Colonic mucosa (tissue), 4 donors: ENCODE measurements at regions not wholly inside any gene's neighbourhood (a gene's known extent, or its start where the extent isn't known, plus 50 kb on each side); places are given as distances from the start of the nearest gene placed in this dataset.

Experiments used
- DNase-seq: peaks from one replicate; pipeline ENCODE4 v3.0.0-alpha.2; 2020
- H3K27ac ChIP-seq: fragments of 200-600 bp; one replicate; pipeline ENCODE4 v1.8.0; 2021
- H3K27me3 ChIP-seq: fragments of 200-600 bp; one replicate; pipeline ENCODE4 v1.8.0; 2021
- H3K36me3 ChIP-seq: fragments of 200-600 bp; one replicate; pipeline ENCODE4 v1.8.0; 2021
- H3K4me1 ChIP-seq: fragments of 200-600 bp; one replicate; pipeline ENCODE4 v1.8.0; 2021; ENCODE audit warnings: mild to moderate bottlenecking
- H3K4me3 ChIP-seq: fragments of 200-600 bp; one replicate; pipeline ENCODE4 v1.8.0; 2021
- H3K9ac ChIP-seq, 2 donors: one replicate each; pipeline ENCODE4 v1.7.0; 2013; ENCODE audit warnings: control low read depth in 2 of 2, low read depth in 2 of 2, low read length in 2 of 2
- H3K9me3 ChIP-seq: fragments of 200-600 bp; one replicate; pipeline ENCODE4 v1.8.0; 2021
- intact Hi-C: fragments of 100-400 bp; cut with DNase I; formaldehyde crosslinking; loops from one replicate; pipeline ENCODE4 v1.14.1; 2022
- TF ChIP-seq, protein P1 (sequence below): fragments of 200-600 bp; IDR thresholded peaks from one replicate; pipeline ENCODE4 v1.8.0; 2022; ENCODE audit warnings: antibody characterized with exemption, mild to moderate bottlenecking
- donor health status: healthy.
- donor health status: DM: no; HTN: no; CAD: no.
- donor health status: DM: no; HTN: no; CAD: no.

GRCh38 chr2:117693651-117694050 lies 120.8 kb upstream of the DDX18 start:
- Histone ChIP-seq H3K4me3 (no peak overlapping the region), H3K4me1 (no peaks in the 10 kb centered on the region), H3K36me3 (no peaks in the 10 kb centered on the region), H3K9me3 (no peaks in the 10 kb centered on the region), H3K27ac (no peak overlapping the region), H3K9ac (no peak overlapping the region), H3K27me3 (no peaks in the 10 kb centered on the region)
- TF ChIP-seq, protein P1, sequence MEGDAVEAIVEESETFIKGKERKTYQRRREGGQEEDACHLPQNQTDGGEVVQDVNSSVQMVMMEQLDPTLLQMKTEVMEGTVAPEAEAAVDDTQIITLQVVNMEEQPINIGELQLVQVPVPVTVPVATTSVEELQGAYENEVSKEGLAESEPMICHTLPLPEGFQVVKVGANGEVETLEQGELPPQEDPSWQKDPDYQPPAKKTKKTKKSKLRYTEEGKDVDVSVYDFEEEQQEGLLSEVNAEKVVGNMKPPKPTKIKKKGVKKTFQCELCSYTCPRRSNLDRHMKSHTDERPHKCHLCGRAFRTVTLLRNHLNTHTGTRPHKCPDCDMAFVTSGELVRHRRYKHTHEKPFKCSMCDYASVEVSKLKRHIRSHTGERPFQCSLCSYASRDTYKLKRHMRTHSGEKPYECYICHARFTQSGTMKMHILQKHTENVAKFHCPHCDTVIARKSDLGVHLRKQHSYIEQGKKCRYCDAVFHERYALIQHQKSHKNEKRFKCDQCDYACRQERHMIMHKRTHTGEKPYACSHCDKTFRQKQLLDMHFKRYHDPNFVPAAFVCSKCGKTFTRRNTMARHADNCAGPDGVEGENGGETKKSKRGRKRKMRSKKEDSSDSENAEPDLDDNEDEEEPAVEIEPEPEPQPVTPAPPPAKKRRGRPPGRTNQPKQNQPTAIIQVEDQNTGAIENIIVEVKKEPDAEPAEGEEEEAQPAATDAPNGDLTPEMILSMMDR: no peak
- intact Hi-C loops: no loop called here
- DNase-seq: no peak

DNA sequence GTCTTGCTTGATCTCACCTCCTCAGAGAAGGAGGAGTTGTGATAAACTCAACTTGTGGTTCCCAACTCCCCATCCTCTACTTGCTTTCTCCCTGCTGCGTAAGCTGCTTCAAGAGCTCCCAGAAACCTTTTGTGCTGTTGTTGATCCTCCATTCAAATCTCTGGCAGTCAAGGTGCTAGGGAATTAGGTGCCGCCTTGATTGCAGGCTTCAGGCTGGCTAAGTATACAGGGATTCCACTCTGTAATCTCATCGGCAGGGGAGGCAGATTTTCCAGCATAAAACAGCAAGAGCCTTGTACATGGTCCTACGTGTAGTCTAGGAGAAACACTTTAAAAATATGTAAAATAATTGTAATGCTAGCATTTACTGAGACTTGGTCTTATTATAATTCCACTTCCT lies 116.2 kb upstream of the DDX18 start:
- TF ChIP-seq, protein P1: no peak
- H3K9me3 ChIP-seq: no peaks in the 10 kb centered on the region
- no peak for DNase-seq
- H3K27ac ChIP-seq: no peak overlapping the region
- intact Hi-C loops: no loop called here
- no peak overlapping the region for H3K4me3 ChIP-seq
- H3K36me3 ChIP-seq: no peaks in the 10 kb centered on the region
- no peaks in the 10 kb centered on the region for H3K27me3 ChIP-seq
- no peak overlapping the region for H3K9ac ChIP-seq
- H3K4me1 ChIP-seq: no peaks in the 10 kb centered on the region

- Histone ChIP-seq H3K27ac (no peak overlapping the region), H3K4me3 (no peak overlapping the region), H3K27me3 (no peaks in the 10 kb centered on the region), H3K4me1 (no peaks in the 10 kb centered on the region), H3K9ac (no peak overlapping the region), H3K9me3 (no peaks in the 10 kb centered on the region), H3K36me3 (no peaks in the 10 kb centered on the region)
- intact Hi-C loops: no loop called here
- TF ChIP-seq, protein P1: no peak
- DNase-seq: no peak
Measured at GRCh38 chr2:117698819-117699218, 115.7 kb upstream of the DDX18 start.

DNA sequence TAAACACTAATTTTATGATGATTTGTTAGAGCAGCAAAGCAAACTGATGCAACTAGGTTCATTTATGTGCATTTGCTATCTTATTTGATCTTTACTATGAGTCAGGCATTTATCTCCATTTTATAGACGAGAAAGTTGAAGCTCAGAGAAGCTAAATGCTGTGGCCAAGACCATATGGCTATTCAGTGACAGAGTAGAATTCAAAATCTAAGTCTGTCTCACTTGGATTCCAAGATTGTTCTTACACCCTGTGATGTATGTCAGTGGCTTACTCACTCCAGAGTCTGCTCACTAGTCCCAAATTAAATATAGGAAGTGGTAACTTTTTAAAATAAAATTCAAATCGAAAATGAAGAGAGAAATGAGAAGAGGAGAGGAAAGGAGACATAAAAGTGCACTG lies 114.0 kb upstream of the DDX18 start:
- Histone ChIP-seq H3K36me3 (no peaks in the 10 kb centered on the region), H3K4me3 (no peak overlapping the region), H3K9ac (no peak overlapping the region), H3K9me3 (no peaks in the 10 kb centered on the region), H3K4me1 (no peaks in the 10 kb centered on the region), H3K27me3 (no peaks in the 10 kb centered on the region), H3K27ac (no peak overlapping the region)
- intact Hi-C loops: no loop called here
- TF ChIP-seq, protein P1: no peak
- DNase-seq: no peak

GRCh38 chr2:117701365-117701764 lies 113.1 kb upstream of the DDX18 start:
- Histone ChIP-seq H3K9me3 (no peaks in the 10 kb centered on the region), H3K9ac (no peak overlapping the region), H3K27ac (no peak overlapping the region), H3K4me1 (no peaks in the 10 kb centered on the region), H3K27me3 (no peaks in the 10 kb centered on the region), H3K4me3 (no peak overlapping the region), H3K36me3 (no peaks in the 10 kb centered on the region)
- TF ChIP-seq, protein P1: no peak
- intact Hi-C loops: no loop called here
- DNase-seq: no peak

- Histone ChIP-seq H3K27ac (no peak overlapping the region), H3K36me3 (no peaks in the 10 kb centered on the region), H3K9me3 (no peaks in the 10 kb centered on the region), H3K4me1 (no peaks in the 10 kb centered on the region), H3K9ac (no peak overlapping the region), H3K4me3 (no peak overlapping the region), H3K27me3 (no peaks in the 10 kb centered on the region)
- TF ChIP-seq, protein P1: no peak
- intact Hi-C loops: no loop called here
- no peak for DNase-seq
Measured at GRCh38 chr2:117702098-117702497, 112.4 kb upstream of the DDX18 start.
